HCT116 (cell line): ENCODE measurements at regions not wholly inside any gene's neighbourhood (a gene's known extent, or its start where the extent isn't known, plus 50 kb on each side); places are given as distances from the start of the nearest gene placed in this dataset.

Source experiments
- ATAC-seq: fragments of 200-7000 bp; cut with Tn5 transposase; 2 replicates; pipeline ENCODE4 v1.9.1; 2020; ENCODE audit warnings: mild to moderate bottlenecking, moderate library complexity
- BruUV-seq: library from RNA; stranded (reverse); fragments of 400-500 nt; replicated peaks from 2 replicates; lab custom pipeline; 2021; lab: Mats Ljungman, UMichigan
- CTCF ChIA-PET: fragments of 300-600 bp; sonication (Branson Sonifier 250); formaldehyde crosslinking; loops from one replicate; lab custom pipeline; 2021; ENCODE audit warnings: antibody characterized with exemption; lab: Charles Lee
- POLR2A ChIA-PET: fragments of 300-600, 350-600 bp; sonication (Branson Sonifier 250); formaldehyde crosslinking; loops from one replicate; lab custom pipeline; 2021; ENCODE audit warnings: antibody characterized with exemption; lab: Charles Lee
- RAD21 ChIA-PET, 2 experiments: fragments of 300-600 bp; sonication (Branson Sonifier 250); formaldehyde crosslinking; loops; one replicate each; lab custom pipeline; 2023; ENCODE audit warnings: low total read pairs in 2 of 2; ENCODE audit not compliant: uncharacterized antibody in 2 of 2, unreplicated experiment in 2 of 2, low non-redundant PET in 1 of 2; lab: Charles Lee
- DNase-seq: peaks from one replicate; pipeline ENCODE4 v3.0.0-alpha.2; 2010; ENCODE audit warnings: low read depth, low spot score
- H2AFZ ChIP-seq: fragments of 200-600 bp; shearing (Covaris generic), sonication (generic); 2 replicates; pipeline ENCODE4 v1.6.1; 2017; ENCODE audit warnings: low read depth, mixed run types, mixed read lengths, antibody characterized with exemption, low read length; ENCODE audit not compliant: poor library complexity, severe bottlenecking
- H3K27ac ChIP-seq: 2 replicates; pipeline ENCODE4 v1.5.1; 2012; ENCODE audit warnings: low read depth, low read length
- H3K27me3 ChIP-seq: fragments of 200-600 bp; sonication (generic); 2 replicates; pipeline ENCODE4 v1.6.1; 2016; ENCODE audit warnings: mixed run types, low read length, mixed read lengths; ENCODE audit not compliant: insufficient read depth
- H3K36me3 ChIP-seq, 2 experiments: fragments of 200-500 bp in 1 of 2; fragments of 200-600 bp in 1 of 2; sonication (Bioruptor generic) in 1 of 2; sonication (generic) in 1 of 2; 2 replicates each; pipeline versions ENCODE4 v1.5.1 to v1.6.1; 2014 to 2016; ENCODE audit warnings: low read length in 2 of 2, inconsistent platforms in 1 of 2, mixed read lengths in 1 of 2, mixed run types in 1 of 2; ENCODE audit not compliant: insufficient read depth in 2 of 2, control insufficient read depth in 1 of 2
- H3K4me1 ChIP-seq, 2 experiments: fragments of 200-600 bp in 1 of 2; sonication (generic) in 1 of 2; 2 replicates each; pipeline versions ENCODE4 v1.5.1 to v1.6.1; 2012 to 2017; ENCODE audit warnings: low read length in 2 of 2, inconsistent platforms in 1 of 2, mild to moderate bottlenecking in 1 of 2, mixed read lengths in 1 of 2, mixed run types in 1 of 2, moderate library complexity in 1 of 2; ENCODE audit not compliant: insufficient read depth in 2 of 2, control insufficient read depth in 1 of 2
- H3K4me2 ChIP-seq: fragments of 200-600 bp; sonication (generic); 2 replicates; pipeline ENCODE4 v1.6.1; 2017; ENCODE audit warnings: mixed run types, low read length, mixed read lengths
- H3K4me3 ChIP-seq, 2 experiments: fragments of 200-600 bp in 1 of 2; sonication (generic) in 1 of 2; replicated peaks in 1 of 2; 2 replicates each; pipeline ENCODE4 v1.5.1; 2011 to 2016; ENCODE audit warnings: low read length in 2 of 2, control low read depth in 1 of 2, low read depth in 1 of 2, mild to moderate bottlenecking in 1 of 2, mixed read lengths in 1 of 2, mixed run types in 1 of 2
- H3K79me2 ChIP-seq: fragments of 200-600 bp; sonication (generic); 2 replicates; pipeline ENCODE4 v1.6.1; 2017; ENCODE audit warnings: mild to moderate bottlenecking, mixed run types, low read length, moderate library complexity, mixed read lengths; ENCODE audit not compliant: insufficient read depth
- H3K9ac ChIP-seq: fragments of 200-600 bp; sonication (generic); 2 replicates; pipeline ENCODE4 v1.6.1; 2016; ENCODE audit warnings: low read length, mixed read lengths
- H3K9me2 ChIP-seq: fragments of 200-600 bp; sonication (generic), shearing (Covaris generic); 2 replicates; pipeline ENCODE4 v1.6.1; 2017; ENCODE audit warnings: mixed run types, mild to moderate bottlenecking, moderate library complexity; ENCODE audit not compliant: insufficient read depth
- H3K9me3 ChIP-seq, 2 experiments: fragments of 200-500 bp in 1 of 2; fragments of 200-600 bp in 1 of 2; sonication (Bioruptor generic) in 1 of 2; sonication (generic) in 1 of 2; 2 replicates each; pipeline ENCODE4 v1.6.1; 2014 to 2017; ENCODE audit warnings: low read length in 2 of 2, mixed read lengths in 2 of 2, inconsistent platforms in 1 of 2, low read depth in 1 of 2, mild to moderate bottlenecking in 1 of 2, mixed run types in 1 of 2, moderate library complexity in 1 of 2; ENCODE audit not compliant: control insufficient read depth in 1 of 2, insufficient read depth in 1 of 2
- H4K20me1 ChIP-seq: fragments of 200-600 bp; sonication (generic), shearing (Covaris generic); 2 replicates; pipeline ENCODE4 v1.6.1; 2017; ENCODE audit warnings: mixed run types, mild to moderate bottlenecking, moderate library complexity; ENCODE audit not compliant: insufficient read depth
- CTCF ChIP-seq, 3 experiments: fragments of 200-600 bp in 1 of 3; sonication (generic) in 1 of 3; IDR thresholded peaks in 2 of 3; conservative IDR thresholded peaks in 1 of 3; 2 replicates each; pipeline ENCODE4 v1.5.1; 2012 to 2017; ENCODE audit warnings: low read depth in 2 of 3, low read length in 2 of 3, antibody characterized with exemption in 1 of 3, borderline replicate concordance in 1 of 3, control low read depth in 1 of 3, mild to moderate bottlenecking in 1 of 3, mixed read lengths in 1 of 3, mixed run types in 1 of 3, moderate library complexity in 1 of 3; ENCODE audit not compliant: insufficient read depth in 1 of 3
- EGR1 ChIP-seq: IDR thresholded peaks from 2 replicates; pipeline ENCODE4 v1.6.1; 2012; ENCODE audit warnings: low read depth
- EZH2 ChIP-seq: fragments of 200-600 bp; sonication (generic); IDR thresholded peaks from 2 replicates; pipeline ENCODE4 v1.6.1; 2017; ENCODE audit warnings: antibody characterized with exemption, mixed run types
- EZH2phosphoT487 ChIP-seq: fragments of 200-600 bp; IDR thresholded peaks from 2 replicates; pipeline ENCODE4 v1.6.1; 2018; ENCODE audit warnings: antibody characterized with exemption, borderline replicate concordance
- FOSL1 ChIP-seq: IDR thresholded peaks from 2 replicates; pipeline ENCODE4 v1.6.1; 2012; ENCODE audit warnings: low read depth
- JUND ChIP-seq: IDR thresholded peaks from 2 replicates; pipeline ENCODE4 v1.6.1; 2012
- POLR2AphosphoS5 ChIP-seq: IDR thresholded peaks from 2 replicates; pipeline ENCODE4 v1.6.1; 2011; ENCODE audit warnings: mild to moderate bottlenecking, low read depth, low read length, moderate library complexity
- REST ChIP-seq: IDR thresholded peaks from 2 replicates; pipeline ENCODE4 v1.6.1; 2012; ENCODE audit warnings: low read depth
- SIN3A ChIP-seq: IDR thresholded peaks from 2 replicates; pipeline ENCODE4 v1.6.1; 2012; ENCODE audit warnings: low read depth
- SP1 ChIP-seq: IDR thresholded peaks from 2 replicates; pipeline ENCODE4 v1.6.1; 2012; ENCODE audit warnings: low read depth
- TCF7L2 ChIP-seq: IDR thresholded peaks from 2 replicates; pipeline ENCODE4 v1.7.0; 2011; ENCODE audit warnings: borderline replicate concordance, inconsistent platforms; ENCODE audit not compliant: insufficient read depth, insufficient read length; ENCODE audit errors: extremely low read depth
- ZBTB33 ChIP-seq: IDR thresholded peaks from 2 replicates; pipeline ENCODE4 v1.6.1; 2011; ENCODE audit warnings: mild to moderate bottlenecking, low read length, moderate library complexity; ENCODE audit not compliant: insufficient replicate concordance; ENCODE audit errors: extremely low read depth
- ZFX ChIP-seq: fragments of 450-650 bp; IDR thresholded peaks from 2 replicates; pipeline ENCODE4 v1.6.1; 2017
- intact Hi-C: fragments of 100-400 bp; cut with micrococcal nuclease; formaldehyde crosslinking; loops from 2 replicates; pipeline ENCODE4 v1.10.0; 2022

GRCh38 chr2:156704132-156704531 is 268.0 kb downstream of the GPD2 start:
- Histone ChIP-seq H3K9me3 (no peaks in the 10 kb centered on the region), H4K20me1 (no peaks in the 10 kb centered on the region), H3K4me3 (no peak overlapping the region), H3K9me2 (no peaks in the 10 kb centered on the region), H3K36me3 (no peaks in the 10 kb centered on the region), H3K4me2 (no peak overlapping the region), H3K4me1 (no peaks in the 10 kb centered on the region), H2AFZ (no peak overlapping the region), H3K9ac (no peak overlapping the region), H3K27me3 (no peaks in the 10 kb centered on the region), H3K27ac (no peak overlapping the region), H3K79me2 (no peaks in the 10 kb centered on the region)
- no TSS peak for BruUV-seq
- RAD21 ChIA-PET, result no interaction called here
- DNase-seq (no peak), ATAC-seq (no peak)
- CTCF ChIA-PET, result no interaction called here
- intact Hi-C loops, result loop anchor here (5.0 kb wide), 1 partner anchor 408 kb away; no protein-coding TSS in a partner anchor
- TF ChIP-seq JUND (no peak), FOSL1 (no peak), POLR2AphosphoS5 (no peak), ZFX (no peak), REST (no peak), EZH2 (no peak), ZBTB33 (no peak), SP1 (no peak), EGR1 (no peak), SIN3A (no peak), EZH2phosphoT487 (no peak), CTCF (IDR thresholded peaks at IDR 0.05 in 2 of 3, conservative IDR thresholded peaks at IDR 0.05 in 1 of 3; ENCODE audit: borderline replicate concordance in 1 of 3, insufficient read depth in 1 of 3, low read depth in 2 of 3, low read length in 2 of 3) (no peak), TCF7L2 (no peak)
- POLR2A ChIA-PET, result no interaction called here
